ENCODE measurements at regions not wholly inside any gene's neighbourhood (a gene's known extent, or its start where the extent isn't known, plus 50 kb on each side); places are given as distances from the start of the nearest gene placed in this dataset.
"Not testable (repeated sequence)": the region's sequence is repeated elsewhere in the genome, so short reads cannot be mapped to it uniquely, and the experiment has no call there.

DNA sequence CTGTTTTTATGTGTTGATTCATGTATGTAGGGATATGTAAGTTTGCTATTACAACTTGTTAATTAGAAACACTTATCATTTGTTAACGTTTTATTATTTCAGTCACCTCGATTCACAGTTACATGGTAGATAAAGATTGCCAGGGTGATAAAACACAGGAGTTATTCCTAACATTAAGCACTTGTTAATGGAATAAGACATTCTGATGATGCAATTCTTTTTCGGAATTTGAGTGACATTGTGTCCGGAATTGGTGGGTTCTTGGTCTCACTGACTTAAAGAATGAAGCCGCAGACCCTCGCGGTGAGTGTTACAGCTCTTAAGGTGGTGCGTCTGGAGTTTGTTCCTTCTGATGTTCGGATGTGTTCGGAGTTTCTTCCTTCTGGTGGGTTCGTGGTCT lies 624.0 kb upstream of the CITED2 start:
- not testable (repeated sequence) for TF ChIP-seq CTCF (IDR thresholded peaks at IDR 0.05; ENCODE audit: insufficient read depth, low read length, poor library complexity, severe bottlenecking); EZH2phosphoT487 (conservative IDR thresholded peaks at IDR 0.05; ENCODE audit: low read length)
